Skin epidermis (tissue), 12 donors: ENCODE measurements at regions not wholly inside any gene's neighbourhood (a gene's known extent, or its start where the extent isn't known, plus 50 kb on each side); places are given as distances from the start of the nearest gene placed in this dataset.
"Not testable (repeated sequence)": the region's sequence is repeated elsewhere in the genome, so short reads cannot be mapped to it uniquely, and the experiment has no call there.

ENCODE experiments used
- H3K27ac ChIP-seq, 21 experiments: fragments of 200-600 bp; sonication (generic) in 11 of 21; one replicate each; pipeline ENCODE4 v1.5.0; 2020; ENCODE audit warnings: mild to moderate bottlenecking in 3 of 21, inconsistent platforms in 2 of 21, moderate library complexity in 2 of 21
- H3K4me3 ChIP-seq, 7 experiments: fragments of 200-600 bp; sonication (generic) in 2 of 7; one replicate each; pipeline ENCODE4 v1.5.0; 2020; ENCODE audit warnings: inconsistent platforms in 2 of 7, mild to moderate bottlenecking in 2 of 7, moderate library complexity in 1 of 7

- not testable (repeated sequence) for H3K4me3 ChIP-seq, H3K27ac ChIP-seq
These were observed 51.5 kb upstream of the CDC42EP3 start for GRCh38 chr2:37722971-37723370.

GRCh38 chr2:37730037-37730818 lies 58.8 kb upstream of the CDC42EP3 start:
- no peak overlapping the region for H3K27ac ChIP-seq
- H3K4me3 ChIP-seq, result no peak overlapping the region

GRCh38 chr2:37732412-37732811 lies 61.0 kb upstream of the CDC42EP3 start:
- not testable (repeated sequence) for H3K4me3 ChIP-seq, H3K27ac ChIP-seq

- H3K4me3 ChIP-seq, result no peak overlapping the region
- H3K27ac ChIP-seq, result no peak overlapping the region
These were observed 61.8 kb upstream of the CDC42EP3 start for GRCh38 chr2:37733251-37733650.

GRCh38 chr2:37733955-37734354 lies 62.5 kb upstream of the CDC42EP3 start:
- H3K4me3 ChIP-seq, H3K27ac ChIP-seq: not testable (repeated sequence)

- not testable (repeated sequence) for H3K27ac ChIP-seq, H3K4me3 ChIP-seq
These were observed 63.6 kb upstream of the CDC42EP3 start for GRCh38 chr2:37734891-37735523.

GRCh38 chr2:37735524-37735910 lies 64.1 kb upstream of the CDC42EP3 start:
- H3K27ac ChIP-seq, H3K4me3 ChIP-seq: not testable (repeated sequence)

- H3K4me3 ChIP-seq, result no peak overlapping the region
- no peak overlapping the region for H3K27ac ChIP-seq
These were observed 66.1 kb upstream of the CDC42EP3 start for GRCh38 chr2:37737507-37737906.

GRCh38 chr2:37738266-37738885 lies 66.9 kb upstream of the CDC42EP3 start:
- Histone ChIP-seq H3K4me3 (no peak overlapping the region), H3K27ac (no peak overlapping the region)

- no peak overlapping the region for H3K27ac ChIP-seq
- no peak overlapping the region for H3K4me3 ChIP-seq
These were observed 67.7 kb upstream of the CDC42EP3 start for GRCh38 chr2:37739153-37739552.

- H3K4me3 ChIP-seq, result no peak overlapping the region
- no peak overlapping the region for H3K27ac ChIP-seq
These were observed 68.8 kb upstream of the CDC42EP3 start for GRCh38 chr2:37740164-37740739.

GRCh38 chr2:37742286-37742685 lies 70.8 kb upstream of the CDC42EP3 start:
- H3K4me3 ChIP-seq, result no peak overlapping the region

GRCh38 chr2:37744010-37744409 lies 72.6 kb upstream of the CDC42EP3 start:
- H3K4me3 ChIP-seq, result no peak overlapping the region
- no peak overlapping the region for H3K27ac ChIP-seq

More at GRCh38 chr2:37742286-37742685, 70.8 kb upstream of the CDC42EP3 start:
- H3K27ac ChIP-seq, result peak overlapping the region in 1 of 21 experiments; percentile 34

GRCh38 chr2:37744961-37745360 lies 73.5 kb upstream of the CDC42EP3 start:
- not testable (repeated sequence) for H3K4me3 ChIP-seq, H3K27ac ChIP-seq

- H3K4me3 ChIP-seq, H3K27ac ChIP-seq: not testable (repeated sequence)
These were observed 74.6 kb upstream of the CDC42EP3 start for GRCh38 chr2:37746011-37746410.

- Histone ChIP-seq H3K27ac (no peak overlapping the region), H3K4me3 (no peak overlapping the region)
These were observed 75.4 kb upstream of the CDC42EP3 start for GRCh38 chr2:37746883-37747282.

GRCh38 chr2:37748541-37748940 lies 77.1 kb upstream of the CDC42EP3 start:
- Histone ChIP-seq H3K4me3 (no peak overlapping the region), H3K27ac (no peak overlapping the region)

GRCh38 chr2:37750286-37750685 lies 78.8 kb upstream of the CDC42EP3 start:
- H3K27ac ChIP-seq, H3K4me3 ChIP-seq: not testable (repeated sequence)

- no peak overlapping the region for H3K4me3 ChIP-seq
- no peak overlapping the region for H3K27ac ChIP-seq
These were observed 81.3 kb upstream of the CDC42EP3 start for GRCh38 chr2:37752766-37753165.

- H3K4me3 ChIP-seq, result no peak overlapping the region
- no peak overlapping the region for H3K27ac ChIP-seq
These were observed 82.3 kb upstream of the CDC42EP3 start for GRCh38 chr2:37753758-37754157.
